ENCODE measurements at regions not wholly inside any gene's neighbourhood (a gene's known extent, or its start where the extent isn't known, plus 50 kb on each side); places are given as distances from the start of the nearest gene placed in this dataset.

DNA sequence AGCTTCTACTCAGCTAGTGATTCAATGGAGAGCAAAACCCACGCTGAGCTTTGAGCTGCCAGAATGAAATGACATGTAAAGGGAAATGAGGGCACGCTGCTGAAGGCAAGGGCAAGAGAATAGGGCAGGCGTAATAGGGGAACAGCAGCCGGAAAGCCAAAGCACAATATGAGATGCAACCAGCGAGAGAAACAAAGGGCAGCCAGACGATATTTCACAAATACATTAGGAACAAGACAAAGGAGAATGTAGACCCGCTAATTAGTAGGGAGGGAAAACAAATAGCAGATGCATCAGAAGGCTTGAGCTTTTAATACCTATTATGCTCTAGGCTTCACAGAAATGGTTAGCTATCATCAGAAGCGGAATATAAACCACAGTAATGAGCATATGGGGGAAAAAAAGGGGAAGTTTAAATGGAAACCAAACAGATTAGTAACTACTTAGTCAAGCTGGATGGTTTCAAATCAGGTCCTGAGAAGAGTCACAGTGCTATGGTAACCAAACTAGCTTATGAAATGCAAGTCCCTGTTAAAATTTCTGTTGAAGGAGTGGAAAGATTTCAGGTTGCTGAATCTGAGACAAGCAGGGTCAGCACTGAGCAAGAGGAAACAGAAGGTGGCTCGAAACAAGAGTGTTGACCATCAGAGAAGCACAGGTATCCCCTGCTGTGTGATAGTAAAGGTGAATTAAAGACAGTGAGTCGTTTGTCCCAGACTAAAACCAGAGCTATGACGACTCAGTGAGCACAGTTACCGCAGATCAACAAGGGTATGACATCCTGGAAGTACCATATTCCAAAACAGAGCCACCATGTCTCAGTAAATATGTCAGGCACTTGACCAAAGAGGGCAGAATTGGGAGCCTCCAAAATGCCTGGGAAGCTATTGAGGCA is 496.9 kb upstream of the CELF2 start:
- H3K4me3 ChIP-seq (ENCODE audit: low read length): no peak overlapping the region
- no peak for TF ChIP-seq ZNF274 (IDR thresholded peaks at IDR 0.05; ENCODE audit: low read depth, low read length)

DNA sequence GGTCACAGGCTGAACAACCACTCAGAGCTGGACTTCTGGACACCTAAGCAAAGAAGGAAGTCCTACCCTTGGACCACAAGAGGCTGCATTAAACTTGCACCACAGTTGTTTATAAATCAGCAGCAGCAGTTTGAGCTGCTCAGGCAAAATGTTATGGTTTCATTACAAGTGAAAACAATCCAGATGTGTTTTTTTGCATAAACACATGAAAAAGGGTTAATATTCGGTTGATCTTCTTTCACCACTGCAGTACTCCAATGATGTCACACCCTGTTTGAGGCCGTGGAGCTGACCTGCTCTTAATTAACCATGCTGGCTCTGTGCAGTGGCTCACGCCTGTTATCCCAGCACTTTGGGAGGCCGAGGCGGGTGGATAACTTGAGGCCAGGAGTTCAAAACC is 490.8 kb upstream of the CELF2 start:
- no peak for TF ChIP-seq ZNF274 (IDR thresholded peaks at IDR 0.05; ENCODE audit: low read depth, low read length)
- no peak overlapping the region for H3K4me3 ChIP-seq (ENCODE audit: low read length)

DNA sequence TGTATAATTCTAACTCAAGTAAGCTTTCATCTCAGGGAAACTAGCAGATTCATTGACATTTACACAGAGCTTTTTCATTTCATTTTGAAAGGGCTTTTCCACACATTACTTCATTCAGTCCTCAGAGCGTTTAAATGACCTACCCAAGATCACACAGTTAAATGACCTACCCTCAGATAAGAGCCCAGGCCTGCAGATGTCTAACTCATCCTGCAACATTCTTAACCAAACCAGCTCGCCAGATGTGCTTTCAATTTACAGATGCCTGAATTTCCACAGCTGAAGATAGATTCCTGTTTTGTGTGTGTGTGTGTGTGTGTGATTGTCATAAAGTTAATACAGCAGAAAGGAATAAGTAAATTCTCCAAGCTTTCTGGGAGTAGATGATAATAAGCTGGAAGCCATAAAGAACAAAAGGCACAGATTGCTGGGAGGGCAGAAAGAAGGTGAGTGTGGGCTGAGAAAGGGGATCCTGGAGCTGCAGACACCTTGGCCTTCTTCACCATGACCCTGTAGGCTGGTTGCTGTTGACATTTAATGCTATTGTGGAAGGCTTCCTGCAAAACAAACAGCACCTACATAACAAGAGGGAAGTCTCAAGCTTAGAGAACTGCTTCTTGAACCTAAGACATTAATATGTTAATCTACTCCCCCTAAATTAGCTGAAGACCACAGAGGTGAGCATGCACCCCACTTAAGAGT is 489.7 kb upstream of the CELF2 start:
- H3K4me3 ChIP-seq (ENCODE audit: low read length): no peak overlapping the region
- TF ChIP-seq ZNF274 (IDR thresholded peaks at IDR 0.05; ENCODE audit: low read depth, low read length): no peak

DNA sequence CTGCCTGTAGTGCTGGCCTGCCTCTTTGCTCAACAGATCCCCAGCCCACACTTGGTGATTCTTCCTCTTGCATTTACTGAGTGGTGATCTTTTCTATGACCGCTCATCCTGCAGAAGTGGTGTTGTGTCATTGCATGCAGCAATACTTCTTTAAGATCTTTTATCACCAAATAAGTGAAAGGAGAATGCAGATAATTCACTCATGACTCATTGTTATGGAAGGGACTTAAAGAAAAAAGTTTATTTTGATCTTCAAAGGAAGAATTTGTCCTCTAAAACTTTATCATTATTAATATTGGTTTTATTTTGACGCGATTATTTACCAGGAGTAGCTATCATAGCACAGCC is 489.1 kb upstream of the CELF2 start:
- H3K4me3 ChIP-seq (ENCODE audit: low read length): no peak overlapping the region
- TF ChIP-seq ZNF274 (IDR thresholded peaks at IDR 0.05; ENCODE audit: low read depth, low read length): no peak

DNA sequence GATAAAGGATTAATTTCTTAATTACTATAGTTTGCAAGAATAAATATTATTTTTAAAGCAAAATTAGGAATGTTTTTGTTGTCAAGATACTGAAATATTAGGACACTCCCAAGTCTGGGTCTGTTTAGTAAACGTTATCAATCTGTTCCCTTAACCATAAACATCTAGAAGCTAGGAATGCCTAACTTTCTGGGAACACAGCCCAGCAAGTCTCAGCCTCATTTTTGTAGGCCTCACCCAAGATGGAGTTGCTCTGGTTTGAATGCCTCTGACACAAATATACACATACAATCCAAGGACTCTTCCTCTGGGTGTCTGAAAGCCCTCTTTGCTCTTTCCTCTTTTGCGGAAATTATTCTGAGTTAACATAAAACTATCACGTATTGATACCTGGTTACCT is 487.4 kb upstream of the CELF2 start:
- no peak for TF ChIP-seq ZNF274 (IDR thresholded peaks at IDR 0.05; ENCODE audit: low read depth, low read length)
- H3K4me3 ChIP-seq (ENCODE audit: low read length): no peak overlapping the region

DNA sequence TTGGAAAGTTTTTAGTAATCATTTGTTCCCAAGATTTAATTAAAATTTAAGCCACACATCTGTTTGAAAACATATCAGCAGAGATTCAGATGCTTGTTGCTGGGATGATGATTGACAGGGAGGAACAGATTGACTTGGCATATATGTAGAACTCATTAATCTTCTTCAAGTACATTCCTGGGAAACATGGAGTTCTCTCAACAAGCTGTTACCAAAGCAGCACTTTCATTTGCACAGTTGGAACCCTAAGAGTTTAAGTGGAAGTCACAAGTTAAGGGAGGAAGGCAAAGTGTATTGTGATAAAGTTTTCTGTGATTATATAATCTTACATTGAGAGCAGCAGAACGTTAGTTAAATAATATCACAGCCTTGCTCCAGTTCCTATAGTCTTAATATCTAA is 485.4 kb upstream of the CELF2 start:
- TF ChIP-seq ZNF274 (IDR thresholded peaks at IDR 0.05; ENCODE audit: low read depth, low read length): no peak

DNA sequence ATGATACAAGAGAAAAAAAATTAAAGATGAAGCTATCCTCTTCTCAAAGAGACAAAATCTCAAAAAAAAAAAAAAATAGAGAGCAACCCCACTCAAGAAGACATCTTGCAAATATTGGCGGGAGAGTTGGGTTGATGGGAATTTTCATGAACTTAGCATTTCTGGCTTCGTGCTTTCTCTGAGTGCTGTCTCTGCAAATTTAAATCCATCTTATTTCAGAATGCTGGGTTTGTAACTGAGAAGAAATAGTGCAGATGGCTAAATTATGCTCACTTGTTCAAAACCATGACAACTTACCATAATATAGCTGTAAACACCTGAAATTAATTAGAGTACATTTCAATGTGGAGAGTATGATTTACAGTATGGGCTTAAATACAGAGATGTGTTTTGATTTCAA is 484.8 kb upstream of the CELF2 start:
- TF ChIP-seq ZNF274 (IDR thresholded peaks at IDR 0.05; ENCODE audit: low read depth, low read length): no peak

More for the DNA sequence above, 485.4 kb upstream of the CELF2 start:
- no peak overlapping the region for H3K4me3 ChIP-seq (ENCODE audit: low read length)

DNA sequence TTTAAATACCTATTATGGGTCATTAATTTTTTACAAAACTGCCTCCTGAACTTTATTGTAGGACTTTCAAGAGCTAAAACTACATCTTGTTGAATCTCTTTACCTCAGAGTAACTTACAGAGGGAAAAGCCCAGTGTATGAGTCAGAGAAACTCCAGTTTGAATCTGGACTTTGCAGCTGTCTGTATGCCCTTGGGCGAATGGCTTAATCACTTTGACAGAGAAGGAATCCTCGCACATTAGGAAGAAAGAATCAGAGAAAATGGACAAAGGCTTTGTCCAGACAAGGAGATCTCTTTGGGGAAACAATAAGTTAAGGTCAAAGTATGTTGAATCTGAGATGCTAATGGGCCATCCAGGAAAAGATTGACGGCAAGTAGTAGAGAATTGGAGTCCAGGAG is 484.2 kb upstream of the CELF2 start:
- TF ChIP-seq ZNF274 (IDR thresholded peaks at IDR 0.05; ENCODE audit: low read depth, low read length): no peak
- H3K4me3 ChIP-seq (ENCODE audit: low read length): no peak overlapping the region

More for the DNA sequence above, 484.8 kb upstream of the CELF2 start:
- no peak overlapping the region for H3K4me3 ChIP-seq (ENCODE audit: low read length)

DNA sequence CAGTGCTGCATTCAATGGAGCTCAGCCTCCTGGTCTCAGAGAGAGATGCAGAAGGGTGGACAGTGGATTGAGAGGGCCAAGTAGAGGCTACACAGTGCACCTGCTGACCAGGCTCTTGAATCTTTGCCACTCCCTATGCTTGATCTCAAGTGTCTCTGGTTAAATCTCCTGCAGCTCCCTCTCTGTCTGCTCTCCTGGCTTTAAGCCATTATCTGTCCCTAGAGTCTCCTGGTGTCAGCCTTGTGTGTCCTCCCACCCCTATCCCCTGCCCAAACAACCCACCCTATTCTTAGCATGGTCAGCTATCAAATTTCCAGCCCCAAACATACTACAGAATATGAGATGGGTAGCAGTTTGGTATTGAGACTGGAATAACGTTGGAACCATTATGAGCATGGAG is 479.3 kb upstream of the CELF2 start:
- H3K4me3 ChIP-seq (ENCODE audit: low read length): no peak overlapping the region
- no peak for TF ChIP-seq ZNF274 (IDR thresholded peaks at IDR 0.05; ENCODE audit: low read depth, low read length)

DNA sequence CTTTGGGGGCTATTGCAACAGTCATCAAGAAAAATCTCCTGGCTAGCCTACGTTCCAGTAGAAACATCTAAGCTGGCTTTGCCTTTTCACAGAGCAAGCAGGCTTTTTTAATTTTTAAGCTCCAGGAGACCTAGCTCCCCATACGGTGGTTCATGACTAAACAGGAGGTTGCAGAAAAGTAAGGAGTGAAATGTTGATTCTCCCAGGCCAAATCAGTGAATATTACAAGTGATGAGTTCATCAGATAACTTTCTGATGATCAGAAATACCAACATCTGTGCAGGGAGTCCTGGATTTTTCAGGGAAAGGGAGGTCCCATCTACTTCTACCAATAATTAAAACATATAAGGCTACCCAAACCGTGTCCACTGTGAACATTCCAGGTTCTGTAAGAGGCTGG is 477.3 kb upstream of the CELF2 start:
- TF ChIP-seq ZNF274 (IDR thresholded peaks at IDR 0.05; ENCODE audit: low read depth, low read length): no peak
- H3K4me3 ChIP-seq (ENCODE audit: low read length): no peak overlapping the region

DNA sequence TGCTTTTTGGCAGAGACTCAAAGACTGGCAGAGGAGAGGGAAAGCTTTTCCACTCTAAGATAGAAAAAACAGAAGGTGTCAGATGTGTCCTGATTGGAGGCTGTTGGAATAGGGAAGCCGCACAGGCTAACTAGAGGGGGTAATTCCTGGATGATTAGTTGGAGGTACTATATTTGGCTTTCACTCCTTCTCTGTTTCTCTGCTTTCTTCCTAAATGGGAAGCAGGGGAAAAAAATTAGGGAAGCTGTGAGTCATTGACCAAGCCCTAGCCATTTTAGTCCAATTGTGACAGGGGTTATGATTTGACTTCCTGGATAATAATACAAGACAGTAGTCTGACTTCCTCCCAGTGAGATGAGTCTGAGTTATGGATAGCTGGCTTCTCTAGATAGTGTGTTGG is 475.2 kb upstream of the CELF2 start:
- H3K4me3 ChIP-seq (ENCODE audit: low read length): no peak overlapping the region
- no peak for TF ChIP-seq ZNF274 (IDR thresholded peaks at IDR 0.05; ENCODE audit: low read depth, low read length)

DNA sequence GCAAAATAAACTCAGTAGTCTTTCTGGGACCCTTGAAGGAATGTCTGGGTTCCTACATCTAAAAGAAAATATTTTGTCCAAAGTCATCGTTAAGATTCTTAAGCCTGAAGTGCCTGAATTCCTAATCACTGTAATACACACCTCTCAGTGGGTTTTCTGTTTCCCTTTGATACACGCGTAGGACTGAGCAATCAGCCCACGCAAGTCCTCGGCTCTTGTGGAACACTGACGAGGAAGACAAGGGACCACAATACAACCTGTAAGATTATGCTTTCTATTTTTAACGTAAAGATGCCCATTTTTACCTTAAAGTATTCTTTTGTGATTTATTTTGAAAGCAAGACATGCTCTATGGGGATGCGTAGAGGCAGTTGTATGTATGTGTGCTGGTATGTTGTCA is 472.8 kb upstream of the CELF2 start:
- H3K4me3 ChIP-seq (ENCODE audit: low read length): no peak overlapping the region
- TF ChIP-seq ZNF274 (IDR thresholded peaks at IDR 0.05; ENCODE audit: low read depth, low read length): no peak

DNA sequence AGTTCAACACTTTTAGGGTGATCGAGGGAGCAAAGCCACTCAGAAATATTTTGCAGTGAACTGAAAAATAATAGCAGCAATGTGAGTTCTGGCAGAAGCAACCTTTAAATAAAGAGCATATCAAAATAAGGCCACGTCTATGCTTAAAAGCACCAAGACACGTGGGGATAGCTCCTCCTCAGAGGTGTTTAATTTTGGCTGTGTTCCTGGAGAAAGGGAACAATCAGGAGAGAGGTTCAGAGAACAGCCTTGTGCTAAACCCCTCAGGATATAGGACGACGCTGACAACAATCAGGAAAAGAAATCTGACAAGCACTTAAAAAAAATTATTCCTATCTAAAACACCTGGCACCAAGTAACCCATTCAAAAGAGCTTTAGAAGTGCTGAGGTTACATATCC is 471.9 kb upstream of the CELF2 start:
- no peak overlapping the region for H3K4me3 ChIP-seq (ENCODE audit: low read length)
- TF ChIP-seq ZNF274 (IDR thresholded peaks at IDR 0.05; ENCODE audit: low read depth, low read length): no peak

DNA sequence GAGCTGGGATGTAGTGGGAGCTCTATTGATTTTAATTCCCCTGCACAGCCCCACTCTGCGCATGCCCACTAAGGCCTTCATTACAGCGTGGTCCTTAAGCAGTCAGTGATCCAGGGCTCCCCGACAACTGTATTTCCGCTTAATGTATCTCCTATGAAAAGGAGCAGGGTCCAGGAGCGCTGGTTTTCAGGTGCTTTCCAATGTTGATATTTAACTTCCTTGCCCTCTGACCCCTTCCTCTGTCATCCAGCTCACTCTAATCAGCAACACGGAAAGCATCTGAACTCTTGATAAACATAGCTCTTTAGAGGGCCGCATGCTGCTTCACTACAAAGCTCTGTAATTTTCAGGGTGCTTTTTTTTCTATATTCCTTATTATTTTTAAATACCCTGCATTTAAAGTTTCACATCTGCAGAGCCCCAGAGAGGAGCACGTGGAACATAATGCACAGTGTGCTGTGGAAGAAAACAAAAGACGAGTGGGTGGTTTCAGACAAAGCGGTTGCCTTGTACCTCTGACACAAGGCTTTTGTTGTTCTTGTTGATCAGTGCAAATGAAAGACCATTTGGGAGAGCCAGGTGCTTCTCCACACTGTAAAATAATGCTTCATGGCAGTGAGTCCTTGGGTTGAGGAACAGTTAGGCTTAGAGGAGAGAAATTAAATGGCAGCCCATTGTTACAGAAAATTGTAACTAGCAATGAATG is 465.9 kb upstream of the CELF2 start:
- no peak overlapping the region for H3K4me3 ChIP-seq (ENCODE audit: low read length)
- TF ChIP-seq ZNF274 (IDR thresholded peaks at IDR 0.05; ENCODE audit: low read depth, low read length): no peak

DNA sequence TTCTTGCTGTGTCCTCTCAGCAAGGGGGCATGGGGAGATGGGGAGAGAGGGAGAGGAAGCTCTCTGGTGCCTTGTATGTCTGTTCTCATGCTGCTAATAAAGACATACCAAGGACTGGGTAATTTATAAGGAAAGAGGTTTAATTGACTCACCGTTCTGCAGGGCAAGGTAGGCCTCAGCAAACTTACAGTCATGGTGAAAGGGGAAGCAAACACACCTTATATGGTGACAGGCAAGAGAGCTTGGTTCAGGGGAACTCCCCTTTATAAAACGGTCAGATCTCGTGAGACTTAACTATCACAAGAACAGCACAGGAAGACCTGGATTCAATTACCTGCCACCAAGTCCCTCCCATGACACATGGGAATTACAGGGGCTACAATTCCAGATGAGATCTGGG is 464.7 kb upstream of the CELF2 start:
- TF ChIP-seq ZNF274 (IDR thresholded peaks at IDR 0.05; ENCODE audit: low read depth, low read length): no peak
- no peak overlapping the region for H3K4me3 ChIP-seq (ENCODE audit: low read length)

Measured in GM08714 (cell line).